ENCODE measurements at regions not wholly inside any gene's neighbourhood (a gene's known extent, or its start where the extent isn't known, plus 50 kb on each side); places are given as distances from the start of the nearest gene placed in this dataset.

DNA sequence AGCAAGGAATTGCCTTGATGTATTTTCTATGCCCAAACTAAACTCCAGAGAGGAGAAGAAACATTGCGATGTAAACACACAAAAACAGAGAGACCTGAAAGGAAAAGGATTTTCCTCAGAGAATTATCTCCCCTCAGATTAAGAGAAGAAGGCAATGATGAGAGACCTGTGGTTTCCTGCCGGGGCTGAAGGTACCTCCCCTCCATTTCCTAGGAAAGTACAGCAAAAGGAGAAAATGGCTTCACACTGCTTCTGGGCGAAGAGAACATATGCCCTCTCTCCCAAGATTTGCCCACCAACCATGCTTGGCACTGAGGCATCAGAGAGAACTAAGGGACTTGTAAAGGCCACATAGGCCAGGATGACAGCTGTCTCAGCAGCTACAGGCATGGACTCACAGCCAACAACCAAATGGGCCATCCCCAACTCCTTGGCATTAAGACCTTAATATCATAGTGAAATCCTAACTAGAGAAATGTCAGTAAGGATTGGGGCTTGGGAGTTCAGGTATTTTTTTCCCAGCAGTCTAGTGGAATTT lies 523.0 kb downstream of the PTPRC start:
- DNase-seq (ENCODE audit: low spot score) = no peak

DNA sequence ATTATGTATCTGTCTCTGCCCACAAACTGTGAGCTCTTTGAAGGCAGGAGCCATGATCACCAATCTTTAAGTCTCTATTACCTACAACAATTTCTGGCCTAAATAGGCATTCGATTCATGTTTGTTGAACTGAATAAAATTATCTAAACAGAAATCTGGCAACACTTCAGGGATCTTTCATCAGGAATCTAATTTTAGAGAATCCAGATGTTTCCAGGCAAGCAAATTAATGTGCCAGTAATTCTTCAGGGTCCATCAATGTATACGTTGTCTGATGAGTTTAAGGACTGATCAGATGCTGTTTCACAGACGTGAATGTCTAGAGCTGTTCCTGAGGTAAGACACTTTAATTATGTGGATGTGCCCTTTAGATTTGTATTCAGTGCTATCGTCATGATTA lies 524.4 kb downstream of the PTPRC start:
- no peak for DNase-seq (ENCODE audit: low spot score)

DNA sequence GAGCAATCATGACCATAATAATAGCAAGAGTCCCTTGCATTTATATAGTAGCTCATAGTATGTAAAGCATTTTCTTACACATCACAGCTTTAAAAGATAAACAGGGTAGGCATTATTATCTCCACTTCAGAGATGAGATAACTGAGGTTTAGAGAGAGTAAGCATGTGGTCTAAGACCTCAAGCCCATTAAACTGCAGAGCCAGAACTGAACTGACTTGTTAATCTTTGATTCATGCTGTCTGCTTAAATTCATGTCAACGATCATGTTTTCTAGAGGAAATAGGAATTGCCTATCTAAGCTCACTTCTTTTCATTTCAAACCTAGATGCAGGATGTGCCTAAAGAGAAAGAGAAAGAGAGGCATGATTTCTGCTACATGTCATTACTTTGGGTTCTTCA lies 524.8 kb downstream of the PTPRC start:
- no peak for DNase-seq (ENCODE audit: low spot score)

DNA sequence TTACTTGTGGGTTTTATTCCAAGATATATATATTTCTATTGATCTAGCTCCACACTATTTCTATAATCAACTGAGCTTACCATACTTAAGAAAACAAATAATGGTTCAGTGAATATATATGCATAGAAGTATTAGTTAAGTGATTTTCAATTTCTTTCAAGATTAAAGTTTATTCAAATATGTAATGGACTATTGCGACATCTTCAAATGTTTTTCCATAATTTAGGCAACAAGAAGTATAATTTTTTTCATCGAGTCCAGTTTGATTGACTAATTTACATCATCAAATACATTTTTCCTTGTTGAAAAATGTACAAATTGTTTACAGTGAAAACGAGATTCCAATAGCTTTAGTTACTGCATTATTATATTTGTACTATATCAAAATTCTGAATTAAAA lies 528.6 kb downstream of the PTPRC start:
- DNase-seq (ENCODE audit: low spot score) = no peak

DNA sequence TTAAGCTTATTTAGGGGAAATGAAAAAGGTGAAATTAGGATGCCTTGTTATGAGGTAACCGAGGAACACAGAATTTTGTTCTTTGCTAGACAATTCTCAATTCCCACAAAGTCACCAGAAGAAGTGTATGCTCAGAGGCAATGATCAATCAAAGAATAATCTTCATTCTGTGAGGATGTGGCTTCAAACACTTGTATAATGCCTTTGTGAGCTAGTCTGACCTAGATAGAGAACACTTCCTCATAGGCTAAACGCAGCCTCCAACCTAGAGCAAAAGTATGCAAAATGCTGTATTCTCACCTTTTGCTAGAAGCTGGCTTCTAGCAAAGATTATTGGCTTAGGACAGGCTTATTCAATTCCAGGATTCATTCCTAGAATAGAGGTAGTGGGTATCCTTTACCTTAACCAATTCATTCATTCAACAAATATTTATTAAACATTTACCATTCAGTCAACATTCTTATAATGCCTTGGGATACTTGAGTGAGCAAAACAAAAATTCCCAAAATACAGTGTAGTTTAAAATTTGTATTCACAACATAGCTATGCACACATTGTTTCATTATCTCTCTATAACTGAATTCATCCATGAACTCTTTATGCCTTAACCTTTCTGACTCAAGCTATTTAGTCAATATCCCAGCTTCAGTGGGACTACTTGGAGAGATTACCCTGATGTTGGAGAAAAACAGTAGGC lies 530.2 kb downstream of the PTPRC start:
- no peak for DNase-seq (ENCODE audit: low spot score)

DNA sequence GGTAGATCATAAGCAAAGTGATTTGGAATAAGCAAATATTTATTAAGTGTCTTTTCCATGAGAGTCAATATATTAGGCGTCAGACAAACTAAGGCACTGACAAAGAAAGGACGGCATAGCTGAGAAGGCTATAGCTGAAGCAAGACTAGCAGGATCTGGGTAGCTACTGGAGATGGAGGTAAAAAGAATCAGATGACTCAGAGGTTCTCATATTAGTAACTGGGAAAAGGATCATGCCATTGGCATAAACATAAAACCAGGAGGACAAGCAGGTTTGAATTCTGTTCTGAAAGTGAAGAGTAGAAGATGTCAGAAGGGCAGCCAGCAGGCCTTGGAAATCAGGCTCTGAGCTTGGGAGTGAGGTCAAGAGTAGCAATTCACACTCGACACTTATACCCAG lies 531.9 kb downstream of the PTPRC start:
- no peak for DNase-seq (ENCODE audit: low spot score)

DNA sequence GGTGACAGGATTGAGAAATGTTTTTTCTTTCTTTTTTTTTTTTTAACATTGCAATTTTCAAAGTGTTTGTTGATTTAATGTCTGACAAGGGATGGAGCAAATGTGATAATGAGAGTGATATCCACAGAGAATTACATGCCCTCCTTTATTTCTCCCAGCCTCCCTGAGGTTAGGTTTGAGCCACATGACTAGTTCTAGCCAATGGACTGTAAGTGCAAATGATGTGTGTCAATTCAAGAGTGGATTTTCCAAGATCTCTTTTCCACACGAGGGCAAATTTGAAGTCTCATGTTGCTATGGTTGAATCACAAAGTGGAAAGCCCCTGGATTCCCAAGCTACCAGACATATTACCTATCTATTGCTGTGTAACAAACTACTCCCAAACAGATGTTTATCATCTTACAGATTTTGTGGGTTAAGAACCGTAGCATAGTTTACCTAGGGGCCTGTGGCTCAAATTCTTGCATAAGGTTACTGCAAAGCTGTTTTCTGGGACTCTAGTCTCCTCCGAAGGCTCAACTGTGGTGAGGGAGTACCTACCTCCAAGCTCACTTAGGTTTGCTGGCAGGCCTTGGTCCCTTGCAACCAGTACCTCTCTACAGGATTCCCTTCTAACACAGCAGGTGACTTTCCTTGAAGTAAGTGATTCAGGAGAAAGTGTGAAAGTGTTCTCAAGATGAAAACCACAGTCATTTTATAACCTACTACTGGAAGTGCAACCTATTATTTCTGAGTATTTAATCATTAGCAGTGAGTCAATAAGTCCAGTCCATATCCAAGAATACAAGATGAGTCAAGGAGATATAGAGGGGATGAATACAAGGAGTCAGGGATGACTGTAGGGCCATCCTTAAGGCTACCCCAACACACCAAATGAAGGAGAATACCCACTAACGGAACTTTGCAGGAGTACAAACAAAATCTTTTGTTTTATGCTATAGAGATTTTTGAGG lies 533.6 kb downstream of the PTPRC start:
- DNase-seq (ENCODE audit: low spot score) = no peak

DNA sequence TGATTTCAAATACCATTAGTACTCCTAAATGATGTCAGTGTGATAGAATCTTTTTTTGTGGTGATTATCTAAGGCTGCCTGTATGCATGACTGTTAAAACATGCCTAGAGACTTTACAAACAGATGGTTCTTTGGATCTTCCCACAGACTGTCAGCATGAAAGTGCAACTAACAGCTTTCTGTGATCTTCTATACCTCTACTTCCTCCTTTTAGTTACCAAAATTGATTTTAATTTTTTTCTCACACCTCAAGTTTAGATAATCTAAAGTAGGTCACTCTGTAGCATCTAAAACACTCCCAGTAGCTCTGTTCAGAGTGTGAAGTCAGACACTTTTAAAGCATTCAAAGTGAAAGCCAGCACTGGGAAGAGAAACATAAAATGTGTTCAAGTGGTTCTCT lies 534.5 kb downstream of the PTPRC start:
- no peak for DNase-seq (ENCODE audit: low spot score)

DNA sequence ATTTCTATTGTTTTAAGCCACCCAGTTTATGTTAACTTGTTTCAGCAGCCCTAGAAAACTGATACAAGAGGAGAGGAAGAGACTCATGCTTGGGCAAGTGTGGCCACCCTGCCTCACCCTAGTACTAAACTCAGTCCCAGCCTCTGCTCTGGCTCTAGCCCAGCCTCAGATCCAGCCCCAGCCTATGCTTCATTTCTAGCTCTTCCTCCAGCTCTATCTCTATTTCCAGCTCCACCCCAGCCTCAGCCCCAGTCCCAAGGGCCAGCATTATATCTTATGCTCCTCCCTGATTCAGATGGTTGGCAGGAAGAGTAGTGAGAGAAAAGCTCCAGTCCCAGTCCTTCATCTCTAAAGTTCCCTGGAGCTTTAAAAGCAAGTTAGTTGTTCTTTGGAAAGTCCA lies 535.5 kb downstream of the PTPRC start:
- DNase-seq (ENCODE audit: low spot score) = no peak

DNA sequence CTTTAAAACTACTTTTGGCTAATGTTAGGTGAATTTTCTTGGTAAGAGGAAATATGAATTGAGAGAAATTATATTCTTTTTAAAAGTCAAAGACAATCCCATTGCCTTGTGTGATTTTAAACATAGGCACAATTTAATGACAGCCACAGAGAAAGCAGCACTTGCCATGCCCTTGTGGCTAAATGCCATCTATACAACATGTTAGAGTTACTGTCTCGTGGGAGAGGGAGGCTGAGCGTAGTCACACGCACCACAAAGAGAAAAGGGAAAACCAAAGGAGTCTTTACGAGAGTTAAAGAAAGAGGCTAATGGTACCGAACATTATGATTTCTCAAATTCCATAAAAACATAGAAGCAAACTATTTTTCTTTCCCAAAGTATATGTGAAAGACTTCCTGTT lies 537.9 kb downstream of the PTPRC start:
- DNase-seq (ENCODE audit: low spot score) = no peak

DNA sequence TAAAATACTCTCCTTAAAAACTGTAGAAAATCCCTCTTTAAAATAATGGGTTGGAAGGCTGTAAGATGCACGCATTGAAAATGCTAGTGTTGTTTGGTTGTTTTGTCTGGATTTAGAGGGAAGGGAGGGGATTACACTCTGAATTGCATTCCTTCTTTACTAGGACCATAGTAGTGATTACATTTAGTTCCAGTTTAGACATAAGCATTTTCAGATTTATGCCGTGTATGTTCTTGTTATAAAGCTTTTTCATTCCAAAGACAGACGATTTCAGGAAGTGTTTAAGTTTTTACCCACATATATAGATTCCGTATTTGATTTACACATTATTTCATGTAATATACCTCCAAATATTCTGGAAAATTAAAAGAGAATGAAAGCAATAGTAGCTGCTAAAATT lies 538.4 kb downstream of the PTPRC start:
- no peak for DNase-seq (ENCODE audit: low spot score)

DNA sequence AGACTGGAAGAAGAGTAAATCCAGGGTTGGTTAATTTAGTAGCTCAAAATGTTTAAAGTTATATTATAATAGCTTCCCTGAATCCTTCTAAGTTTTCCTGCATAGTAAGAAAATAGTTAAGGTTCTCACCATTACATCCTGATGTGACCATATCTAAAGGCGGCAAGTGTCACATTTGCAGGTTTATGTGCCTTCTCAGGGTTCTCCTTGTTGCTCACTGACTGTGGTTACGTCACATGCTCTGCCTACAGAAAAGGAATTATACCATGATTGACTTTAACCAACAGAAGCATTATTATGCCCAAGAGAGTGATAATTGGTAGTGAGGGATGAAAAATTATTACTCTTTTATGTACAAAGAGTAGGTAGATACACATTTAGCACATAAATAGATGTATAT lies 539.8 kb downstream of the PTPRC start:
- DNase-seq (ENCODE audit: low spot score) = no peak

DNA sequence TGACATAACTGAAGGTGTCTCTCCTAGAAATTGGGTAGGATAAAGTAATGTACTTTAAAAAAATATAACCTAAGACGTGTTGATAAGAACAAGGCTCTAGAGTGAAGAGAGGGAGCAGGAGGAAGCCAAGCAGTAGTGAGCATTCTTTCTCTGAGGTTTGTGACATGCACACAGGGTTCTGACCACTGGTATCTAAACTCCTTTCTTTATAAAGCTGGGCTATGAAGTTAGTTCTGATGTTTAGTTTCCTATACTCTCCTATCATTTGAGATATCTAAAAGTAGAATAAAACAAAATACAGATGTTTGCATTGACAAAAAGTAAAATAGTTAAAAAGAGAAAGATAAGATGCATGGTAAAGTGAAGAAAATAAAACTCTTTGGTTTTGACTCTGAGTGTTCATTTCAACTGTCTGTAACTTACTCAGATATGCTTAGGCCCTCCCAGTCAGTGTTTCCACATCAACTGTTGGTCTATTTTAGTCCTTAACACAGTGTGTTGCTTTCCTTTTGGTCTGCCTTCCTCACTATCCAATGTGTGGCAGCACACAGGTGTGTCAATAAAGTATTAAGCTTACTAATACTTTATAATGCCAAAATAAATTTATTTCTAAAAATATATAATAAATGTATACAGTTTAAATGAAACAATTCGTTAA lies 543.5 kb downstream of the PTPRC start:
- DNase-seq (ENCODE audit: low spot score) = no peak

DNA sequence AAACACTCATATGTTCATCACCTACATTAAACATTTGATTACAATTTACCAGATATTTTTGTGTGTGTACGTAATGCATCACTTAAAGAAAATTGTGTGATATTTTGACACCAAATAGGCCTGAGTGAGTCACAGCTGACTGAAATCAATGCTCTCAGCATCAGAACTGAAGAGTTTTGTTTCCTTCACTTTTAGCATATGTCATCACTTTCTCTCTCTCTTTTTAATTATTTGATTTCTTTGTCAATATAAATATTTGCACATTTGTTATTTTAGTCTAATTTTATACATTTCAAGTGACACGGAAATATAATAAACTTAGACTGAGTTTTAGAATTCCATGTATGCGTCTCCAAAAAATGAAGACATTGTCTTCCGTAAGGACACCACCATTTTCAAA lies 545.3 kb downstream of the PTPRC start:
- DNase-seq (ENCODE audit: low spot score) = no peak

DNA sequence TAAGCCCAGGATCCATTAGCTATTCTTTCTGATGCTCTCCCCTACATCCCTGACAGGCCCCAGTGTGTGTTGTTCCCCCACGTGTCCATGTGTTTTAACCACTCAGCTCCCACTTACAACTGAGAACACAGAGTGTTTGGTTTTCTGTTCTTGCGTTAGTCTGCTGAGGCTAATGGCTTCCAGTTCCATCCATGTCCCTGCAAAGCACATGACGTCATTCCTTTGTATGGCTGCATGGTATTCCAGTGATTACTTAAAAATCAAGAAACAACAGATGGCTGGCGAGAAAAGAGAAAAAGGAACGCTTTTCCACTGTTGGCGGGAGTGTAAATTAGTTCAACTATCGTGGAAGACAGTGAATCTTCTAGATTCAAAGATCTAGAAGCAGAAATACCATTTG lies 556.0 kb downstream of the PTPRC start:
- DNase-seq (ENCODE audit: low spot score) = no peak

DNA sequence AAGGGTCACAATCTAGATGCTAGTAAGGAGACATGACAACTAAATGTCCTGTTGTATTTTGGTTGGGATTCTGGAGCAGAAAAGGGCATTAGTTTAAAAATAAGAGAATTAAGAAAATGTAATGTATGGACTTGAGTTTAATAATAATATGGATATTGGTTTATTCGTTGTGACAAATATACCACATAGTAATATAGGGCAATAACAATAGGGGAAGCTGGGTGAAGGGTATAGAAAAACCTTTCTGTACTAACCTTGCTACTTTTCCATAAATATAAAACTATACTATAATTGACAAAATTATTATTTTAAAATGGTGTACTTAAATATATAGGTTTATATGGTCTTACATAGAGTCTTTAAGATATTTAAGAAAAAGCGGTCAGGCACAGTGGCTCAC lies 558.9 kb downstream of the PTPRC start:
- DNase-seq (ENCODE audit: low spot score) = no peak

DNA sequence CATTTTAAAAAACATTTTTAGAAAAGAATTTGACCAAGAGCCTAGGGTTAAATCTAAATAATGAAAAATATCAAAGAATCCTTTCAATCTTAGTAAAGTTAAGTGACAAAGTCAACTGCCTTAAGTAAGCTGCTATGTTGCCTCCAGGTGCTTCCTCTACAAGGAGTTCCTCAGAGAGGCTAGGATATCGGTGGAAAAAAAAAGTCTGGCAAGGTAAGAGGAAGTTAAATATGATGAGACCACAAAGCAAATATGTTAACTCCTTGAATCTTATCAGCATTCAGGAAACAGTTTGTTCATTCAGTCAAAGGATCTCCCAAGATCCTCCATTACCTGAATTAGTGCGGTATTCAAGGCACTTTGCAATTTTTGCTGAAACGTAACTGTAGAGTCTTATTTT lies 563.5 kb downstream of the PTPRC start:
- DNase-seq (ENCODE audit: low spot score) = no peak

DNA sequence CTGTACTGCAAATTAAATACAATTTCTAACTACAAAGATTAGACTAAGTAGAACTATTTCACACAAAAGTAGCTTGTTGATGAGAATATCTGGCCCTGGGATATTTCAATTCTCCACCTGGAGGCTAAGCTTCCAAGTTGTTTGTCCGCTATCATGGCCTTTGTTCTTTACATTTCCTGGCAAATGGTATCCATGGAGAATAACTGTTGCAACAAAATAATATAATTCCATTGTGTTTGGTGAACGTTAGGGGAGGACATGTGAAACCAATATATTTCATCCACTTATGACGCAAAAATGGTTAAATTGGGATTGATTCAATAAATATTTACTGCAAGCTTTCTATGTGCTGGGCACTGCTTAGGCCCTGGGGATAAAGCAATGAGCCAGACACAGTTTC lies 565.4 kb downstream of the PTPRC start:
- DNase-seq (ENCODE audit: low spot score) = no peak

DNA sequence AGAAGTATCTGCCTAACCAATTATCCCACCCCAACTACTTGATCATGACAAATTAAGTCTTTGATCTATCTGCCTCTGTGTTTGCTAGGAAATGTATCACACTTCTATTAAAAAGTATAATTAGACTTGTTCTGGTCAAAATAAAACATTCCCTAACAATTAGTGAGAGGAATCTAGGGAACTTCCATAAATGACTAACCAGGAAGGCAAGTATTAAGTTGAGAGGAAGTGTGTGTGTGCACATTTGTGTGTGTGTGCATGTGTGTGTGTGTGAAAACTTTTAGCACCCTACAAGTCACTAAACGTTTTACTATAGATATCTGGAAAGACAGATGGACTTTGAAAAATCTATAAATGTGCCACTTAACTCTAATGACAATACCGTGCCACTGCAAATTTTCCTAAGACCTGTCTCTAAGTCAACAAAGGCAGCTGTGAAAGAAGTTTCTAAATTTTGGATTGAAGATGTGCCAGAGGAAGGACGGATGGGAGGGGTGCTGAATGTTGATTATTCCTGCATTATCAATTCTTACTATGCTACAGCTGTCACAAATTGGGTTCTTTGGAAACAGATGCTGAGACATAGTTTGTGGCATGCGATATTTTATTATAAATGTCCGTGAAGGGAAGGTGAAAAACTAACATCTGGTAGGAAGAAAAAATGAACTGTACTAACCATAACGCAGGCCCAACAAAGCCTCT lies 567.1 kb downstream of the PTPRC start:
- DNase-seq (ENCODE audit: low spot score) = no peak

DNA sequence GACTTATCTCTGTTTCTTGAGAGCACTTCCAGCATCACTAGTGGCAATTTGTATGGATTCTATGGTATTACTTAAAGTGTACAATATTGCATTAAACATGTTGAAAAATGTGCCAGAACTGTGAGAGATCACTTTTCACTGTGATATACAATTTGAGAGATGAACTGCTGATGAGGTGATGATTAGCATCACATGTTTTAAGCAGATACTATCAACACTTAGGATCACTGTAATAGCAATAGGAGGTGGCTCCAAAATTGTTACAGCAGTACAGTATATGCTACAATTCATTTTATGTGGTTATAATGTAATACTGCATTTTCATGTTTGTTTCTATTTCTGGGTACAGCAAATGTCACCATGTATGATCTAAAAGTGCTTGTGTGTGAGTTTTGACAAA lies 570.0 kb downstream of the PTPRC start:
- no peak for DNase-seq (ENCODE audit: low spot score)

DNA sequence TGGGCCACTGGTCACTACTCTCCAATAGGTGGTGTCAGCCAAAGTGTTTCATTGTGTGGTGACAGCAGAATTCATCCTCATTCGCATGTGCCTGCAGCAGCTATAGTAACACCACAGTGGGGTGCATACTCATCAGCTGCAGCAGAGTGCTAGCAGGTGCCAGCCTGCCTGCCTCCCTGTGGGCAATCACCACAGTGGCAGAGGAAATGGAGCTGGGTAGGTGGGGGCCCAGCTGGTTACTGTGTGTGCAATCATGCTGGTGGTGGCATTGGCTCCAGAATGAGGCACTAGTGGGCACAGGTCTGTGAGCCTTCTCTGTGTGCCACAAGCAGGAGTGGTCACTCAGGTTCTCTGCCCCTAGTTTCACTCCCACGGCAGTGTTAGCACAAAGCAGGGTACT lies 579.2 kb downstream of the PTPRC start:
- DNase-seq (ENCODE audit: low spot score) = no peak

DNA sequence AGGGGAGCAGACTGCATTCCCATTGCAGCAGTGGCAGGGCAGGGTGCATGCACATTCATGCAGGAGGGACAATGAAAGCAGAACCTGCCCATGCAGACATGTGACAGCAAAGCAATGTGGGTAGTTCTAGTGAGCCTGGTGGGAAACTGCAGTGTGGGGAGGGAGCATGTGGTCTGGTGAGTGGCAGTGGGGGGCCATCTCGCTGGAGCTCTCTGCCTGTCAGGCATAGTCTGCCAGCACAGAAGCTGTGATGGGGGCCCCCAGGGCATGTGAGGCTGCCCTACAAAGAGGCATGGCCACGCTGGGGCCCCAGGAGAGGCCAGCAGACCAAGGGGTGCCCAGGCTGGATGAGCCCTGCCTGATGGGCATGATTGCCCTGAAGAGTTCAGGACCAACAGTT lies 579.7 kb downstream of the PTPRC start:
- no peak for DNase-seq (ENCODE audit: low spot score)
